Loucy (cell line): ENCODE measurements at regions not wholly inside any gene's neighbourhood (a gene's known extent, or its start where the extent isn't known, plus 50 kb on each side); places are given as distances from the start of the nearest gene placed in this dataset.
A peak's percentile ranks its signal among the peaks of the same experiment; 100 is the strongest.

Experiments used
- CTCF ChIP-seq: fragments of 200-600 bp; sonication (generic); conservative IDR thresholded peaks from 2 replicates; pipeline ENCODE4 v1.5.1; 2014; ENCODE audit warnings: mild to moderate bottlenecking, antibody characterized with exemption, low read length
- EZH2phosphoT487 ChIP-seq: fragments of 200-600 bp; IDR thresholded peaks from 2 replicates; pipeline ENCODE4 v1.6.1; 2018; ENCODE audit warnings: antibody characterized with exemption, mild to moderate bottlenecking, moderate library complexity, borderline replicate concordance

- peak; percentile 42 for TF ChIP-seq CTCF
- no peak for TF ChIP-seq EZH2phosphoT487
Measured at GRCh38 chr3:176650478-176650877, 546.8 kb downstream of the TBL1XR1 start.
